Endodermal cell (in vitro differentiated cells): ENCODE measurements at regions not wholly inside any gene's neighbourhood (a gene's known extent, or its start where the extent isn't known, plus 50 kb on each side); places are given as distances from the start of the nearest gene placed in this dataset.

Source experiments
- DNase-seq: peaks from one replicate; pipeline ENCODE4 v3.0.0-alpha.2; 2017
- H3K27ac ChIP-seq: 2 replicates; pipeline ENCODE4 v1.5.1; 2013; ENCODE audit warnings: mild to moderate bottlenecking, low read depth, low read length, moderate library complexity
- H3K27me3 ChIP-seq: 2 replicates; pipeline ENCODE4 v1.6.1; 2013; ENCODE audit warnings: mild to moderate bottlenecking, low read length, moderate library complexity; ENCODE audit not compliant: insufficient read depth, control insufficient read depth, poor library complexity, severe bottlenecking
- H3K36me3 ChIP-seq: 2 replicates; pipeline ENCODE4 v1.7.0; 2013; ENCODE audit warnings: mild to moderate bottlenecking, low read length, moderate library complexity; ENCODE audit not compliant: control insufficient read depth, insufficient read depth
- H3K4me1 ChIP-seq: one replicate; pipeline ENCODE4 v1.7.0; 2013; ENCODE audit warnings: low read length; ENCODE audit not compliant: control insufficient read depth, insufficient read depth
- H3K4me3 ChIP-seq: 2 replicates; pipeline ENCODE4 v1.5.1; 2013; ENCODE audit warnings: mild to moderate bottlenecking, low read length, moderate library complexity
- H3K9ac ChIP-seq: 2 replicates; pipeline ENCODE4 v1.6.1; 2013; ENCODE audit warnings: mild to moderate bottlenecking, low read length, moderate library complexity; ENCODE audit not compliant: poor library complexity, severe bottlenecking; ENCODE audit errors: extremely low read depth
- H3K9me3 ChIP-seq: 2 replicates; pipeline ENCODE4 v1.6.1; 2013; ENCODE audit warnings: mild to moderate bottlenecking, low read length, moderate library complexity; ENCODE audit not compliant: control insufficient read depth
- H3K27ac Mint-ChIP-seq: 2 replicates; pipeline ENCODE4 v1.8.0; 2020; ENCODE audit warnings: mixed read lengths
- H3K27me3 Mint-ChIP-seq: 2 replicates; pipeline ENCODE4 v1.8.0; 2021; ENCODE audit warnings: mild to moderate bottlenecking, mixed read lengths; ENCODE audit not compliant: insufficient read depth
- H3K36me3 Mint-ChIP-seq: 2 replicates; pipeline ENCODE4 v1.8.0; 2020; ENCODE audit warnings: low read depth, mixed read lengths
- H3K4me1 Mint-ChIP-seq: 2 replicates; pipeline ENCODE4 v1.8.0; 2020; ENCODE audit warnings: mixed read lengths
- H3K4me3 Mint-ChIP-seq: 2 replicates; pipeline ENCODE4 v1.8.0; 2020; ENCODE audit warnings: mild to moderate bottlenecking, moderate library complexity, mixed read lengths
- H3K9me3 Mint-ChIP-seq: 2 replicates; pipeline ENCODE4 v1.8.0; 2020; ENCODE audit warnings: mild to moderate bottlenecking, mixed read lengths
- CTCF ChIP-seq: fragments of 200-600 bp; sonication (generic); conservative IDR thresholded peaks from 2 replicates; pipeline ENCODE4 v1.5.0; 2021; ENCODE audit warnings: antibody characterized with exemption, mild to moderate bottlenecking
- WGBS, 2 experiments: methylation state at CpG; one replicate each; pipeline versions ENCODE4 v1.1.5 to v1.1.7; 2013; ENCODE audit warnings: missing lambda C conversion rate in 2 of 2, mixed read lengths in 1 of 2; ENCODE audit not compliant: insufficient coverage in 1 of 2, insufficient read length in 1 of 2; 5-methylcytosine and 5-hydroxymethylcytosine counted together

GRCh38 chr2:82283075-82283474 is 1978.5 kb upstream of the LRRTM1 start:
- DNase-seq, result no peak
- 87% methylated on average over 1 of the region's 2 CpGs; no CpG with 5 or more reads in 1 of the 2 experiments for WGBS, 2 experiments
- H3K36me3 ChIP-seq, result no peaks in the 10 kb centered on the region
- H3K4me1 Mint-ChIP-seq, result peaks cover 19% of the 10 kb centered on the region
- no peak for TF ChIP-seq CTCF
- H3K27me3 ChIP-seq, result no peaks in the 10 kb centered on the region
- H3K36me3 Mint-ChIP-seq, result no peaks in the 10 kb centered on the region
- H3K9me3 Mint-ChIP-seq, result no peaks in the 10 kb centered on the region
- no peak overlapping the region for H3K4me3 Mint-ChIP-seq
- H3K27me3 Mint-ChIP-seq, result peaks cover under 1% of the 10 kb centered on the region
- H3K27ac Mint-ChIP-seq, result no peak overlapping the region
- no peak overlapping the region for H3K4me3 ChIP-seq
- no peak overlapping the region for H3K27ac ChIP-seq
- H3K9ac ChIP-seq, result no peak overlapping the region
- H3K9me3 ChIP-seq, result no peaks in the 10 kb centered on the region
- no peaks in the 10 kb centered on the region for H3K4me1 ChIP-seq

GRCh38 chr2:82282111-82282882 is 1977.7 kb upstream of the LRRTM1 start:
- peak; percentile 80 for TF ChIP-seq CTCF
- Mint-ChIP-seq H3K4me1 (peaks cover 23% of the 10 kb centered on the region), H3K36me3 (no peaks in the 10 kb centered on the region), H3K27me3 (peaks cover 3% of the 10 kb centered on the region), H3K4me3 (no peak overlapping the region), H3K9me3 (no peaks in the 10 kb centered on the region), H3K27ac (no peak overlapping the region)
- Histone ChIP-seq H3K9me3 (peaks cover under 1% of the 10 kb centered on the region), H3K4me1 (no peaks in the 10 kb centered on the region), H3K27me3 (no peaks in the 10 kb centered on the region), H3K4me3 (no peak overlapping the region), H3K27ac (no peak overlapping the region), H3K36me3 (no peaks in the 10 kb centered on the region), H3K9ac (no peak overlapping the region)
- peak; percentile 87 for DNase-seq
- 82 to 85% methylated on average over 10 to 16 of the region's 16 CpGs for WGBS, 2 experiments

- Histone ChIP-seq H3K4me1 (no peaks in the 10 kb centered on the region), H3K27ac (no peak overlapping the region), H3K36me3 (no peaks in the 10 kb centered on the region), H3K4me3 (no peak overlapping the region), H3K9ac (no peak overlapping the region), H3K9me3 (peaks cover 15% of the 10 kb centered on the region), H3K27me3 (no peaks in the 10 kb centered on the region)
- Mint-ChIP-seq H3K36me3 (no peaks in the 10 kb centered on the region), H3K27me3 (peaks cover 3% of the 10 kb centered on the region), H3K4me3 (no peak overlapping the region), H3K27ac (no peak overlapping the region), H3K9me3 (peaks cover 13% of the 10 kb centered on the region), H3K4me1 (peaks cover 30% of the 10 kb centered on the region)
- DNase-seq, result no peak
- no peak for TF ChIP-seq CTCF
- 91 to 100% methylated on average over 1 of the region's 1 CpG for WGBS, 2 experiments
These were observed 1974.8 kb upstream of the LRRTM1 start for GRCh38 chr2:82279367-82279766.
